ENCODE measurements at regions not wholly inside any gene's neighbourhood (a gene's known extent, or its start where the extent isn't known, plus 50 kb on each side); places are given as distances from the start of the nearest gene placed in this dataset.

DNA sequence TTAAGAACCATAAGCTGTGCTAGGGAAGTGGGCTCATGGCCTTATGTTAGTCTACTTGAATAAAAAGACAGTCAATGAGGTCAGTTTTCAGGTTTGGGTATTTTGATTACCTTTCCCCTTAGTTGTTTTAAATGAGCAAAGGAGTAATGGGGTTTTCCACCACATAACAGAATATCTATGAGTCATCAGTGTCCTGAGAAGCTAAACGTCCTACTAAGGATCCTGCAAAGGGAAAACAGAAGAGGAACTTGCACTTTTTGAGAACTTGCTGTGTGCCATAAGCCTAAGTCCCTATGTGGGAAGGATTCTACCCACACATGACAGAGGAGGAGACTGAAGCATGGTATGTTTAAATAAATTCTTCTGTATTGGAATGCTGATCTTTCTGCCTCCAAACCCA, 292.8 kb upstream of the TMC3 start:
- ATAC-seq (no peak), DNase-seq (ENCODE audit: low spot score) (no peak)
- TF ChIP-seq CREM (CRISPR knock-in tag; IDR thresholded peaks at IDR 0.05) (no peak), MYBL2 (CRISPR knock-in tag; IDR thresholded peaks at IDR 0.05) (no peak), AFF4 (CRISPR knock-in tag; IDR thresholded peaks at IDR 0.05; ENCODE audit: borderline replicate concordance) (no peak)
- TF ChIP-seq, protein P1, sequence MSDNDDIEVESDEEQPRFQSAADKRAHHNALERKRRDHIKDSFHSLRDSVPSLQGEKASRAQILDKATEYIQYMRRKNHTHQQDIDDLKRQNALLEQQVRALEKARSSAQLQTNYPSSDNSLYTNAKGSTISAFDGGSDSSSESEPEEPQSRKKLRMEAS (CRISPR knock-in tag; IDR thresholded peaks at IDR 0.05): no peak
- TF ChIP-seq, protein P2, sequence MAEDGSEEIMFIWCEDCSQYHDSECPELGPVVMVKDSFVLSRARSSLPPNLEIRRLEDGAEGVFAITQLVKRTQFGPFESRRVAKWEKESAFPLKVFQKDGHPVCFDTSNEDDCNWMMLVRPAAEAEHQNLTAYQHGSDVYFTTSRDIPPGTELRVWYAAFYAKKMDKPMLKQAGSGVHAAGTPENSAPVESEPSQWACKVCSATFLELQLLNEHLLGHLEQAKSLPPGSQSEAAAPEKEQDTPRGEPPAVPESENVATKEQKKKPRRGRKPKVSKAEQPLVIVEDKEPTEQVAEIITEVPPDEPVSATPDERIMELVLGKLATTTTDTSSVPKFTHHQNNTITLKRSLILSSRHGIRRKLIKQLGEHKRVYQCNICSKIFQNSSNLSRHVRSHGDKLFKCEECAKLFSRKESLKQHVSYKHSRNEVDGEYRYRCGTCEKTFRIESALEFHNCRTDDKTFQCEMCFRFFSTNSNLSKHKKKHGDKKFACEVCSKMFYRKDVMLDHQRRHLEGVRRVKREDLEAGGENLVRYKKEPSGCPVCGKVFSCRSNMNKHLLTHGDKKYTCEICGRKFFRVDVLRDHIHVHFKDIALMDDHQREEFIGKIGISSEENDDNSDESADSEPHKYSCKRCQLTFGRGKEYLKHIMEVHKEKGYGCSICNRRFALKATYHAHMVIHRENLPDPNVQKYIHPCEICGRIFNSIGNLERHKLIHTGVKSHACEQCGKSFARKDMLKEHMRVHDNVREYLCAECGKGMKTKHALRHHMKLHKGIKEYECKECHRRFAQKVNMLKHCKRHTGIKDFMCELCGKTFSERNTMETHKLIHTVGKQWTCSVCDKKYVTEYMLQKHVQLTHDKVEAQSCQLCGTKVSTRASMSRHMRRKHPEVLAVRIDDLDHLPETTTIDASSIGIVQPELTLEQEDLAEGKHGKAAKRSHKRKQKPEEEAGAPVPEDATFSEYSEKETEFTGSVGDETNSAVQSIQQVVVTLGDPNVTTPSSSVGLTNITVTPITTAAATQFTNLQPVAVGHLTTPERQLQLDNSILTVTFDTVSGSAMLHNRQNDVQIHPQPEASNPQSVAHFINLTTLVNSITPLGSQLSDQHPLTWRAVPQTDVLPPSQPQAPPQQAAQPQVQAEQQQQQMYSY (CRISPR knock-in tag; IDR thresholded peaks at IDR 0.05): no peak
- Mint-ChIP-seq H3K27ac (no peak overlapping the region; the same call in 1 of the 2 replicates), H3K27me3 (ENCODE audit: low read depth) (no peaks in the 10 kb centered on the region), H3K36me3 (peaks cover 3% of the 10 kb centered on the region), H3K9me3 (peaks cover 4% of the 10 kb centered on the region), H3K4me1 (no peaks in the 10 kb centered on the region), H3K4me3 (no peak overlapping the region)
- POLR2A ChIA-PET: no interaction called here
- CTCF ChIA-PET: interaction anchor here (0.7 to 1.2 kb wide), 3 partner anchors 15 to 264 kb away, joined by 3 to 5 read pairs (median 4); no protein-coding TSS in a partner anchor

DNA sequence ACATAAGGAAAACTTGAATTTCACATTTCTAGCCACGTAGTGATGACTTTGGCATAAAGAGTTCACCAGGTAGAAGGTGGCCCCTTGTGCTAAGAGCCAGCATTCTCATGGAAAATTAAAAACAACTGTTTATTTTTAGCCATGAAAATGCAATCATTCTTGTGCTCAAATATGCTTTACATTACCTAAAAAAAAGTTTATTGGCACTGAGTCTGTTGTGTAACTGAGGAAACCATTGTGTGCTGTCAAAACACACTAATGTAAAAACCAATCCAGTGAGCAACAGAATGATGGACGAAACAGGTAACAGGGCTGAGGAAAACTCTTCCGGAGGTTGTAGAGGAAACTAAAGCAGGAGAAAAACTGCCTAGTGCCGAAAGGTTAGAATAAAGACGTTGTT, 287.0 kb upstream of the TMC3 start:
- H3K4me1 Mint-ChIP-seq: 0 out of 2 replicates have a peak, but pooled peaks cover 3% of the 10 kb centered on the region
- peaks cover 3% of the 10 kb centered on the region for H3K36me3 Mint-ChIP-seq
- ChIA-PET POLR2A (no interaction called here), CTCF (interaction anchor here (0.7 kb wide), 1 partner anchor 9 kb away, joined by 3 read pairs; no protein-coding TSS in a partner anchor)
- H3K27ac Mint-ChIP-seq: no peak overlapping the region
- H3K27me3 Mint-ChIP-seq (ENCODE audit: low read depth): no peaks in the 10 kb centered on the region
- DNase-seq (ENCODE audit: low spot score) (no peak), ATAC-seq (no peak)
- H3K9me3 Mint-ChIP-seq: peaks cover 6% of the 10 kb centered on the region
- H3K4me3 Mint-ChIP-seq: no peak overlapping the region
- TF ChIP-seq ATF3 (CRISPR knock-in tag; conservative IDR thresholded peaks at IDR 0.05) (no peak), JUN (CRISPR knock-in tag; IDR thresholded peaks at IDR 0.05) (no peak)
- TF ChIP-seq, protein P3, sequence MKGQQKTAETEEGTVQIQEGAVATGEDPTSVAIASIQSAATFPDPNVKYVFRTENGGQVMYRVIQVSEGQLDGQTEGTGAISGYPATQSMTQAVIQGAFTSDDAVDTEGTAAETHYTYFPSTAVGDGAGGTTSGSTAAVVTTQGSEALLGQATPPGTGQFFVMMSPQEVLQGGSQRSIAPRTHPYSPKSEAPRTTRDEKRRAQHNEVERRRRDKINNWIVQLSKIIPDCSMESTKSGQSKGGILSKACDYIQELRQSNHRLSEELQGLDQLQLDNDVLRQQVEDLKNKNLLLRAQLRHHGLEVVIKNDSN (CRISPR knock-in tag; IDR thresholded peaks at IDR 0.05): no peak

DNA sequence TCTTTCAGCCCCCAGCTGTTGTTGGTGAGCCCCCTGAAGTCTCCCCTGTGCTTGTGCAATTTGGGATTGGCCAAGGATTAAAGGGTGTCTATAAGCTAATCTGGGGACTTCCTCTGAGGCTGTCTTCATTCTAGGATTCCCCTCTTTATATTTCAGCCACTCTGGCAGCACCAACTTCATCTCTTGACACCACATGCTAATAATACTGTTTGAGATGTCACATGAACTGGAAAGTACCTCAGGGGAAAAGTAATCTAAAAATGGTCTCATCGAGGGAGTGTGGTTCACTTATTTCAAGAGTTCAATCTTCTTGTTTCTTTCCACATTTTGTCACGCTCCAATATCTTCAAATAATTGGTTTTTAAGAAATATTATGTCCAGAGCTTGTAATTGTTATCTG, 279.2 kb upstream of the TMC3 start:
- peaks cover 11% of the 10 kb centered on the region for H3K4me1 Mint-ChIP-seq
- ATAC-seq: no peak
- no peak overlapping the region for H3K4me3 Mint-ChIP-seq
- POLR2A ChIA-PET: no interaction called here
- CTCF ChIA-PET: no interaction called here
- H3K36me3 Mint-ChIP-seq: peaks cover 22% of the 10 kb centered on the region
- no peak overlapping the region for H3K27ac Mint-ChIP-seq
- TF ChIP-seq ZNF263 (CRISPR knock-in tag; IDR thresholded peaks at IDR 0.05; ENCODE audit: low read depth): no peak
- no peak for TF ChIP-seq RELA (CRISPR knock-in tag; IDR thresholded peaks at IDR 0.05; ENCODE audit: borderline replicate concordance)
- no peak for TF ChIP-seq SOX15 (CRISPR knock-in tag; IDR thresholded peaks at IDR 0.05)
- no peak for TF ChIP-seq TEAD4 (CRISPR knock-in tag; IDR thresholded peaks at IDR 0.05)
- TF ChIP-seq CREM (CRISPR knock-in tag; IDR thresholded peaks at IDR 0.05): no peak
- no peak for TF ChIP-seq PRRX2 (CRISPR knock-in tag; IDR thresholded peaks at IDR 0.05)
- no peak for TF ChIP-seq AR (CRISPR knock-in tag; IDR thresholded peaks at IDR 0.05)
- TF ChIP-seq E2F5 (CRISPR knock-in tag; IDR thresholded peaks at IDR 0.05): no peak
- no peak for TF ChIP-seq ZNF219 (CRISPR knock-in tag; IDR thresholded peaks at IDR 0.05; ENCODE audit: borderline replicate concordance)
- H3K9me3 Mint-ChIP-seq: peaks cover 38% of the 10 kb centered on the region
- no peak for DNase-seq (ENCODE audit: low spot score)
- H3K27me3 Mint-ChIP-seq (ENCODE audit: low read depth): no peaks in the 10 kb centered on the region
